NT2/D1 (cell line): ENCODE measurements at regions not wholly inside any gene's neighbourhood (a gene's known extent, or its start where the extent isn't known, plus 50 kb on each side); places are given as distances from the start of the nearest gene placed in this dataset.
"Not testable (repeated sequence)": the region's sequence is repeated elsewhere in the genome, so short reads cannot be mapped to it uniquely, and the experiment has no call there.

ENCODE experiments used
- YY1 ChIP-seq: IDR thresholded peaks from 2 replicates; pipeline ENCODE4 v1.6.1; 2011; ENCODE audit not compliant: insufficient read length, insufficient read depth
- ZNF274 ChIP-seq: IDR thresholded peaks from 2 replicates; pipeline ENCODE4 v1.6.1; 2011; ENCODE audit warnings: mild to moderate bottlenecking, low read depth, low read length

DNA sequence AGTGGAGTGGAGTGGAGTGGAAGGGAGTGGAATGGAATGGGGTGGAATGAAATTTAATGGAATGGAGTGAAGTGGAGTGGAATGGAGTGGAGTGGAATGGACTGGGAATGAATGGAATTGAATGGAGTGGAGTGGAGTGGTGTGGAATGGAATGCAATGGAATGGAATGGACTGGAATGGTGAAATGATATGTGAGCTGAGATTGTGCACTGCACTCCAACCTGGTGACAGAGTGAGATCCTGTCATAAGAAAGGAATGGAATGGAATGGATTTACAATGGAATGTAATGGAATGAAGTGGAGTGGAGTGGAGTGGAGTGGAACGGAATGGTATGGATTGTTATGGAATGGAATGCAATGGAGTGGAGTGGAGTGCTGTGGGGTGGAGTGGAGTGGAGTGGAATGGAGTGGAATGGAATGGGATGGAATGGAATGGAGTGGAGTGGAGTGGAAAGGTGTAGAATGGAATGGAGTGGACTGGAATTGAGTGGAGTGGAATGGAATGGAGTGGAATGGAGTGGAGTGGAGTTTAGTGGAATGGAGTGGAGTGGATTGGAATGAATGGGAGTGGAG lies 356.1 kb upstream of the WSB1 start:
- not testable (repeated sequence) for TF ChIP-seq YY1, ZNF274
